WTC11 (cell line): ENCODE measurements at regions not wholly inside any gene's neighbourhood (a gene's known extent, or its start where the extent isn't known, plus 50 kb on each side); places are given as distances from the start of the nearest gene placed in this dataset.

Source experiments
- ATAC-seq: fragments of 200-7000 bp; cut with Tn5 transposase; 2 replicates; pipeline ENCODE4 v1.10.0; 2021; ENCODE audit warnings: mild to moderate bottlenecking, moderate library complexity
- CTCF ChIA-PET: fragments of 300-600 bp; sonication (Branson Sonifier 250); formaldehyde crosslinking; loops from one replicate; lab custom pipeline; 2021; ENCODE audit warnings: antibody characterized with exemption; lab: Charles Lee
- POLR2A ChIA-PET: fragments of 350-600 bp; sonication (Branson Sonifier 250); formaldehyde crosslinking; loops from one replicate; lab custom pipeline; 2021; ENCODE audit warnings: antibody characterized with exemption; lab: Charles Lee
- DNase-seq: peaks from one replicate; pipeline ENCODE4 v3.0.0; 2021; ENCODE audit warnings: low spot score
- H3K27ac Mint-ChIP-seq: 2 replicates; pipeline ENCODE4 v1.8.0; 2021; ENCODE audit warnings: mixed read lengths
- H3K27me3 Mint-ChIP-seq: 2 replicates; pipeline ENCODE4 v1.8.0; 2021; ENCODE audit warnings: low read depth, mild to moderate bottlenecking, moderate library complexity, mixed read lengths
- H3K36me3 Mint-ChIP-seq: 2 replicates; pipeline ENCODE4 v1.8.0; 2021; ENCODE audit warnings: mixed read lengths
- H3K4me1 Mint-ChIP-seq: 2 replicates; pipeline ENCODE4 v1.8.0; 2022; ENCODE audit warnings: mixed read lengths
- H3K4me3 Mint-ChIP-seq: 2 replicates; pipeline ENCODE4 v1.8.0; 2021; ENCODE audit warnings: mild to moderate bottlenecking, moderate library complexity, mixed read lengths
- H3K9me3 Mint-ChIP-seq: 2 replicates; pipeline ENCODE4 v1.8.0; 2021; ENCODE audit warnings: mixed read lengths
- ARID4B ChIP-seq: sonication (generic); formaldehyde crosslinking; IDR thresholded peaks from 2 replicates; pipeline ENCODE4 v1.8.0; 2023; ENCODE audit warnings: missing genetic modification reagents, mild to moderate bottlenecking, borderline replicate concordance
- E2F5 ChIP-seq: sonication (generic); formaldehyde crosslinking; IDR thresholded peaks from 2 replicates; pipeline ENCODE4 v1.8.1; 2022; ENCODE audit warnings: mild to moderate bottlenecking, moderate library complexity, missing genetic modification reagents
- EMX1 ChIP-seq: fragments of 250-450 bp; sonication (Bioruptor Pico); IDR thresholded peaks from 2 replicates; pipeline ENCODE4 v1.8.0; 2021; ENCODE audit warnings: mild to moderate bottlenecking
- FOXJ3 ChIP-seq: sonication (generic); formaldehyde crosslinking; IDR thresholded peaks from 2 replicates; pipeline ENCODE4 v1.9.0; 2021; ENCODE audit warnings: missing genetic modification reagents, mild to moderate bottlenecking, borderline replicate concordance
- GRHL2 ChIP-seq: fragments of 250-450 bp; sonication (Bioruptor Pico); IDR thresholded peaks from 2 replicates; pipeline ENCODE4 v1.8.0; 2022; ENCODE audit warnings: mild to moderate bottlenecking, moderate library complexity; ENCODE audit not compliant: insufficient replicate concordance, severe bottlenecking
- IRF1 ChIP-seq: sonication (generic); formaldehyde crosslinking; IDR thresholded peaks from 2 replicates; pipeline ENCODE4 v1.8.0; 2023; ENCODE audit warnings: missing genetic modification reagents
- JUN ChIP-seq: sonication (generic); formaldehyde crosslinking; IDR thresholded peaks from 2 replicates; pipeline ENCODE4 v1.8.0; 2023; ENCODE audit warnings: mild to moderate bottlenecking, missing genetic modification reagents
- KAT7 ChIP-seq: sonication (generic); formaldehyde crosslinking; IDR thresholded peaks from 2 replicates; pipeline ENCODE4 v1.8.1; 2023; ENCODE audit warnings: missing genetic modification reagents, mild to moderate bottlenecking, borderline replicate concordance
- NFATC4 ChIP-seq: fragments of 250-450 bp; sonication (Bioruptor Pico); IDR thresholded peaks from 2 replicates; pipeline ENCODE4 v1.9.0; 2021; ENCODE audit warnings: mild to moderate bottlenecking
- OVOL2 ChIP-seq: fragments of 250-450 bp; sonication (Bioruptor Pico); IDR thresholded peaks from 2 replicates; pipeline ENCODE4 v1.9.0; 2021; ENCODE audit warnings: mild to moderate bottlenecking, borderline replicate concordance
- PREB ChIP-seq: sonication (generic); formaldehyde crosslinking; IDR thresholded peaks from 2 replicates; pipeline ENCODE4 v1.8.1; 2022; ENCODE audit warnings: mild to moderate bottlenecking, missing genetic modification reagents, moderate library complexity, borderline replicate concordance
- RORB ChIP-seq: fragments of 250-450 bp; sonication (Bioruptor Pico); IDR thresholded peaks from 2 replicates; pipeline ENCODE4 v1.9.0; 2021; ENCODE audit warnings: mild to moderate bottlenecking
- SMAD4 ChIP-seq: sonication (generic); formaldehyde crosslinking; IDR thresholded peaks from 2 replicates; pipeline ENCODE4 v1.8.0; 2022; ENCODE audit warnings: mild to moderate bottlenecking, missing genetic modification reagents
- STAT6 ChIP-seq: sonication (generic); formaldehyde crosslinking; conservative IDR thresholded peaks from 2 replicates; pipeline ENCODE4 v1.8.1; 2023; ENCODE audit warnings: mild to moderate bottlenecking, low read depth, missing genetic modification reagents, moderate library complexity
- TCF7 ChIP-seq: sonication (generic); formaldehyde crosslinking; IDR thresholded peaks from 2 replicates; pipeline ENCODE4 v1.8.0; 2022; ENCODE audit warnings: mild to moderate bottlenecking, low read depth, missing genetic modification reagents, moderate library complexity
- USF1 ChIP-seq: sonication (generic); formaldehyde crosslinking; IDR thresholded peaks from 2 replicates; pipeline ENCODE4 v1.8.0; 2022; ENCODE audit warnings: mild to moderate bottlenecking, missing genetic modification reagents
- ZNF263 ChIP-seq: sonication (generic); formaldehyde crosslinking; IDR thresholded peaks from 2 replicates; pipeline ENCODE4 v1.8.1; 2022; ENCODE audit warnings: low read depth, mild to moderate bottlenecking, moderate library complexity, missing genetic modification reagents

- no peak for DNase-seq
- peaks cover 3% of the 10 kb centered on the region; the same call in 1 of the 2 replicates for H3K4me1 Mint-ChIP-seq
- H3K9me3 Mint-ChIP-seq, result no peaks in the 10 kb centered on the region
- no peaks in the 10 kb centered on the region for H3K36me3 Mint-ChIP-seq
- H3K27me3 Mint-ChIP-seq, result no peaks in the 10 kb centered on the region
- ATAC-seq, result no peak
- no peak overlapping the region for H3K27ac Mint-ChIP-seq
- ChIA-PET CTCF (no interaction called here), POLR2A (no interaction called here)
- H3K4me3 Mint-ChIP-seq, result no peak overlapping the region
- no peak for TF ChIP-seq ARID4B
- no peak for TF ChIP-seq STAT6 (CRISPR knock-in tag)
- no peak for TF ChIP-seq KAT7 (CRISPR knock-in tag)
- TF ChIP-seq EMX1 (CRISPR knock-in tag), result no peak
- no peak for TF ChIP-seq JUN
- no peak for TF ChIP-seq SMAD4 (CRISPR knock-in tag)
- TF ChIP-seq E2F5 (CRISPR knock-in tag), result no peak
- no peak for TF ChIP-seq OVOL2 (CRISPR knock-in tag)
- TF ChIP-seq FOXJ3 (CRISPR knock-in tag), result no peak
- TF ChIP-seq GRHL2 (CRISPR knock-in tag), result no peak
- TF ChIP-seq IRF1 (CRISPR knock-in tag), result no peak
- TF ChIP-seq PREB (CRISPR knock-in tag), result no peak
- no peak for TF ChIP-seq ZNF263
- no peak for TF ChIP-seq NFATC4
- no peak for TF ChIP-seq RORB (CRISPR knock-in tag)
- TF ChIP-seq TCF7, result no peak
- no peak for TF ChIP-seq USF1 (CRISPR knock-in tag)
Measured at GRCh38 chr22:26849575-26849974, 192.2 kb downstream of the MIAT start.
